K562 (cell line): ENCODE measurements at regions not wholly inside any gene's neighbourhood (a gene's known extent, or its start where the extent isn't known, plus 50 kb on each side); places are given as distances from the start of the nearest gene placed in this dataset.
A peak's percentile ranks its signal among the peaks of the same experiment; 100 is the strongest.

Experiments
- ARID3A ChIP-seq: IDR thresholded peaks from 2 replicates; pipeline ENCODE4 v1.6.1; 2012; ENCODE audit warnings: low read depth, low read length, improper control_type of control experiment, borderline replicate concordance
- CBFA2T2 ChIP-seq: fragments of 450-650 bp; conservative IDR thresholded peaks from 2 replicates; pipeline ENCODE4 v1.6.1; 2017; ENCODE audit warnings: mild to moderate bottlenecking
- DPF2 ChIP-seq: fragments of 450-650 bp; IDR thresholded peaks from 2 replicates; pipeline ENCODE4 v1.6.1; 2016
- EHMT2 ChIP-seq: fragments of 450-650 bp; IDR thresholded peaks from 2 replicates; pipeline ENCODE4 v1.6.1; 2018; ENCODE audit warnings: antibody characterized with exemption
- EP300 ChIP-seq: IDR thresholded peaks from 2 replicates; pipeline ENCODE4 v1.6.1; 2012; ENCODE audit warnings: low read length, improper control_type of control experiment
- FOSL1 ChIP-seq: fragments of 200-800 bp; sonication (Bioruptor generic); conservative IDR thresholded peaks from 2 replicates; pipeline ENCODE4 v1.6.1; 2016; ENCODE audit warnings: missing genetic modification characterization, missing compliant biosample characterization
- FOXK2 ChIP-seq, 2 experiments: fragments of 450-650 bp; IDR thresholded peaks in 1 of 2; conservative IDR thresholded peaks in 1 of 2; 2 replicates each; pipeline ENCODE4 v1.6.1; 2016; ENCODE audit warnings: low read depth in 2 of 2, mild to moderate bottlenecking in 1 of 2
- HDAC1 ChIP-seq, 2 experiments: fragments of 450-650 bp; IDR thresholded peaks; 2 replicates each; pipeline ENCODE4 v1.6.1; 2016 to 2017; ENCODE audit warnings: inconsistent platforms in 1 of 2, mild to moderate bottlenecking in 1 of 2, moderate library complexity in 1 of 2
- KLF16 ChIP-seq: IDR thresholded peaks from 2 replicates; pipeline ENCODE4 v1.6.1; 2016; ENCODE audit warnings: antibody characterized with exemption
- MCM3 ChIP-seq: fragments of 450-650 bp; IDR thresholded peaks from 2 replicates; pipeline ENCODE4 v1.6.1; 2016
- MTA2 ChIP-seq: fragments of 450-650 bp; IDR thresholded peaks from 2 replicates; pipeline ENCODE4 v1.6.1; 2016; ENCODE audit warnings: low read depth
- MTA3 ChIP-seq: fragments of 450-650 bp; formaldehyde crosslinking; IDR thresholded peaks from 2 replicates; pipeline ENCODE4 v1.6.1; 2017; ENCODE audit warnings: mild to moderate bottlenecking, borderline replicate concordance
- NCOA1 ChIP-seq: fragments of 450-650 bp; IDR thresholded peaks from 2 replicates; pipeline ENCODE4 v1.6.1; 2016; ENCODE audit warnings: low read depth
- NCOA2 ChIP-seq, 2 experiments: fragments of 450-650 bp; IDR thresholded peaks; 2 replicates each; pipeline ENCODE4 v1.6.1; 2018; ENCODE audit warnings: mild to moderate bottlenecking in 2 of 2, moderate library complexity in 1 of 2; ENCODE audit not compliant: partially characterized antibody in 2 of 2
- NCOR1 ChIP-seq: fragments of 450-650 bp; IDR thresholded peaks from 2 replicates; pipeline ENCODE4 v1.6.1; 2016; ENCODE audit warnings: mild to moderate bottlenecking, moderate library complexity
- RCOR1 ChIP-seq, 2 experiments: IDR thresholded peaks; 2 replicates each; pipeline ENCODE4 v1.6.1; 2012; ENCODE audit warnings: low read depth in 2 of 2, low read length in 2 of 2, borderline replicate concordance in 1 of 2, improper control_type of control experiment in 1 of 2
- SMARCC2 ChIP-seq: fragments of 450-650 bp; IDR thresholded peaks from 2 replicates; pipeline ENCODE4 v1.6.1; 2017; ENCODE audit warnings: antibody characterized with exemption, moderate library complexity, mild to moderate bottlenecking, low read depth
- SMARCE1 ChIP-seq: fragments of 450-650 bp; IDR thresholded peaks from 2 replicates; pipeline ENCODE4 v1.7.1; 2016; ENCODE audit warnings: mild to moderate bottlenecking
- SOX6 ChIP-seq: fragments of 450-650 bp; IDR thresholded peaks from 2 replicates; pipeline ENCODE4 v1.6.1; 2014; ENCODE audit warnings: mild to moderate bottlenecking
- STAT5A ChIP-seq: IDR thresholded peaks from 2 replicates; pipeline ENCODE4 v1.6.1; 2012; ENCODE audit warnings: low read length, inconsistent platforms, borderline replicate concordance
- TCF3 ChIP-seq: sonication (generic); formaldehyde crosslinking; IDR thresholded peaks from 2 replicates; pipeline ENCODE4 v1.4.0; 2020; ENCODE audit warnings: mild to moderate bottlenecking, missing genetic modification reagents
- TEAD4 ChIP-seq, 2 experiments: sonication (generic) in 1 of 2; formaldehyde crosslinking in 1 of 2; IDR thresholded peaks; 2 replicates each; pipeline versions ENCODE4 v1.6.1 to v1.8.0; 2012 to 2022; ENCODE audit warnings: borderline replicate concordance in 1 of 2, inconsistent platforms in 1 of 2, low read length in 1 of 2, mild to moderate bottlenecking in 1 of 2, missing genetic modification reagents in 1 of 2
- YBX1 ChIP-seq: fragments of 450-650 bp; IDR thresholded peaks from 2 replicates; pipeline ENCODE4 v1.7.1; 2016; ENCODE audit warnings: mild to moderate bottlenecking
- ZNF174 ChIP-seq: fragments of 250-450 bp; sonication (Bioruptor Pico); IDR thresholded peaks from 2 replicates; pipeline ENCODE4 v1.4.0; 2020; ENCODE audit warnings: mild to moderate bottlenecking
- ZNF316 ChIP-seq: fragments of 450-650 bp; IDR thresholded peaks from 2 replicates; pipeline ENCODE4 v1.6.1; 2016
- ZZZ3 ChIP-seq: fragments of 450-650 bp; IDR thresholded peaks from 2 replicates; pipeline ENCODE4 v1.6.1; 2016; ENCODE audit warnings: antibody characterized with exemption, mild to moderate bottlenecking, moderate library complexity
- TF ChIP-seq, protein P1 (sequence below): sonication (generic); IDR thresholded peaks from 2 replicates; pipeline ENCODE4 v1.6.1; 2016
- TF ChIP-seq, protein P2 (sequence below): fragments of 450-650 bp; formaldehyde crosslinking; IDR thresholded peaks from 2 replicates; pipeline ENCODE4 v1.4.0; 2020; ENCODE audit warnings: mild to moderate bottlenecking, moderate library complexity

DNA sequence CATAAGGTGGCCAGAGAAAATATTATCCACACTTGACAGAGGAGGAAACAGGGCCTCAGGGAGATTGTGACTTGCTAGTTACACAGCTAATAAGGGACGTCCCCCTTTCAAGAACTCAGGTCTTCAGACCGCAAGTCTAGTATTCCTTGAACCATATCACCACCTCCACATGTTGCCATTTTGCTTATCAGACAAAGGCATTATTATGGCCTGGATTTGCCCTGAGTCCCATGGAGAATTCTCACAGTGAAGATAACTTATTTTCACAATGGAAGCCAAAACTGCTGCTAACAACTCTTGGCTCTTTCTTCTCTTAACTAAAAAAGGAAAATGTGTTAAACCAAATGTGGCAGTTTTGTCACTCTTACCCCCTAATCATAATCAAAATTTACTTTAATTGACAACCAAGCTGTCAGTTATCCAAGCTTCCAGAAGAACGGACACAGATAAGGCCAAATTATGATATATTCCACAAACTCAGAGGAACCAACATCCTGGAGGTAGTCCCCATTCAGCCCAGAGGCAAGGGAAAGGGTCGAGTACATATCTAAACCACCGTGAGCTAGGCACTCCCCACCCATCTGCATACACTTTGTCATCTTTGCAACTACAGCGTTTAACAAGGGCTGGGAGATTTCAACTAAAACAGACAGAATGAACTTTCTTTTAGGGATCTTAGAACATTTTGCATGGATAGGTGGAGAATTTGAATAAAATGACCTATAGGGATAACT lies 63.6 kb upstream of the THBS1 start (continued):
- TF ChIP-seq, protein P1, sequence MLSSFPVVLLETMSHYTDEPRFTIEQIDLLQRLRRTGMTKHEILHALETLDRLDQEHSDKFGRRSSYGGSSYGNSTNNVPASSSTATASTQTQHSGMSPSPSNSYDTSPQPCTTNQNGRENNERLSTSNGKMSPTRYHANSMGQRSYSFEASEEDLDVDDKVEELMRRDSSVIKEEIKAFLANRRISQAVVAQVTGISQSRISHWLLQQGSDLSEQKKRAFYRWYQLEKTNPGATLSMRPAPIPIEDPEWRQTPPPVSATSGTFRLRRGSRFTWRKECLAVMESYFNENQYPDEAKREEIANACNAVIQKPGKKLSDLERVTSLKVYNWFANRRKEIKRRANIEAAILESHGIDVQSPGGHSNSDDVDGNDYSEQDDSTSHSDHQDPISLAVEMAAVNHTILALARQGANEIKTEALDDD, result peak; percentile 94
- TF ChIP-seq SOX6 (peak; percentile 92), NCOR1 (peak; percentile 89), DPF2 (peak; percentile 91), YBX1 (no peak), FOXK2 (conservative IDR thresholded peaks at IDR 0.05 in 1 of 2, IDR thresholded peaks at IDR 0.05 in 1 of 2; ENCODE audit: low read depth in 2 of 2) (peak; percentile 49 to 67; a peak in 3 of 4 replicates), MCM3 (no peak), NCOA2 (IDR thresholded peaks at IDR 0.05; ENCODE audit: partially characterized antibody in 2 of 2) (peak; percentile 20 to 82), ZNF174 (no peak), SMARCE1 (peak; percentile 81), RCOR1 (IDR thresholded peaks at IDR 0.05; ENCODE audit: borderline replicate concordance in 1 of 2, low read depth in 2 of 2, low read length in 2 of 2) (peak in 1 of 2 experiments; percentile 87; a peak in 2 of 4 replicates), KLF16 (peak; percentile 72), EP300 (peak; percentile 88), TCF3 (peak; percentile 88), STAT5A (peak; percentile 87), SMARCC2 (0 out of 2 replicates have a peak, but pooled peaks have one; percentile 61), FOSL1 (tag) (peak; percentile 57), MTA3 (0 out of 2 replicates have a peak, but pooled peaks have one; percentile 22), TEAD4 (IDR thresholded peaks at IDR 0.05; ENCODE audit: low read length) (peak; percentile 94), TEAD4 (CRISPR knock-in tag; IDR thresholded peaks at IDR 0.05; ENCODE audit: borderline replicate concordance) (no peak), NCOA1 (peak; percentile 72; the same call in 1 of the 2 replicates), HDAC1 (IDR thresholded peaks at IDR 0.05) (peak in 1 of 2 experiments; percentile 49; a peak in 1 of 4 replicates), ZNF316 (peak; percentile 40), ZZZ3 (no peak), CBFA2T2 (peak; percentile 89), EHMT2 (peak; percentile 71), MTA2 (peak; percentile 85), ARID3A (0 out of 2 replicates have a peak, but pooled peaks have one; percentile 42)
- TF ChIP-seq, protein P2, sequence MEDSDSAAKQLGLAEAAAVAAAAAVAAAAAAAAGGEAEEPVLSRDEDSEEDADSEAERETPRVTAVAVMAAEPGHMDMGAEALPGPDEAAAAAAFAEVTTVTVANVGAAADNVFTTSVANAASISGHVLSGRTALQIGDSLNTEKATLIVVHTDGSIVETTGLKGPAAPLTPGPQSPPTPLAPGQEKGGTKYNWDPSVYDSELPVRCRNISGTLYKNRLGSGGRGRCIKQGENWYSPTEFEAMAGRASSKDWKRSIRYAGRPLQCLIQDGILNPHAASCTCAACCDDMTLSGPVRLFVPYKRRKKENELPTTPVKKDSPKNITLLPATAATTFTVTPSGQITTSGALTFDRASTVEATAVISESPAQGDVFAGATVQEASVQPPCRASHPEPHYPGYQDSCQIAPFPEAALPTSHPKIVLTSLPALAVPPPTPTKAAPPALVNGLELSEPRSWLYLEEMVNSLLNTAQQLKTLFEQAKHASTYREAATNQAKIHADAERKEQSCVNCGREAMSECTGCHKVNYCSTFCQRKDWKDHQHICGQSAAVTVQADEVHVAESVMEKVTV (CRISPR knock-in tag), result no peak
